ENCODE measurements at regions not wholly inside any gene's neighbourhood (a gene's known extent, or its start where the extent isn't known, plus 50 kb on each side); places are given as distances from the start of the nearest gene placed in this dataset.

GRCh38 chr11:115047631-115048030 is 369.3 kb downstream of the NXPE2 start:
- DNase-seq: no peak

DNA sequence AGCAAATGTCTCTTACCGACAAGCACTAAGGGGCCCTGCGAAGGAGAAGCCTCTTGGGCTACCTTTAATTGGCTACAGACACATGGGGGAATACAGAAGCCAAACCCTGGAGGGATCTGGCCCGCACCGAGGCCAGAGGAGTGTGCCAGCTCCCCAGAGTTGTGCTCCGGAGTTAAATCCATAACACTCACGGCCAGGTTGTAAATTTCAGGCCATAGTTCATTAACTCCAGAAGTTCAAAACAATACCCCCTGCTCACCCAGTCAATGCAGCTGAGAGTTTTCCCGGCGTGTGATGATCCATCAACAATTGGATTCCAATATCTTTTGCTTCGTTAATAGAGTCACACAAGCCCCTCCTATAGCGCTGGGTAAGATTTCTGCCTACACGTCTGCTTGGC is 371.5 kb downstream of the NXPE2 start:
- DNase-seq: no peak

DNA sequence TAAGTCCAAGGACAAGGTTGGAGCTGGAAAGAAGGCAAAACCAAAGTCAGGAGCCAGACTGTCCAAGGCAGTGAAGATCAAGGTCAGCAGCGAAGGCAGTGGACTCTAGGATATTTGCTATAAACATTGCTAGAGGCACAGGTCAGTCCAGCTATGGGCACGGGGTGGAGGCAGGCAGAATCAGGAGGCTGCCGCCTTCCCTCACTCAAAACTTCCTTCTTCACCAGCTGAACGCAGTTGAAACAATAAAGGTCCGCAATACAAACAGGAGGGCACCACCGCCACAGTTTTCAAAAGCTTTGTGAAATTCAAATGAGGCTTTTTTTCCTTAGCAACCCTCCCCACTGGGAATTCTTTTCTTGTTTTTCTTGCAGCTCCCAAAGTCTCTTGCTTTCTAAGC is 372.4 kb downstream of the NXPE2 start:
- DNase-seq: no peak

DNA sequence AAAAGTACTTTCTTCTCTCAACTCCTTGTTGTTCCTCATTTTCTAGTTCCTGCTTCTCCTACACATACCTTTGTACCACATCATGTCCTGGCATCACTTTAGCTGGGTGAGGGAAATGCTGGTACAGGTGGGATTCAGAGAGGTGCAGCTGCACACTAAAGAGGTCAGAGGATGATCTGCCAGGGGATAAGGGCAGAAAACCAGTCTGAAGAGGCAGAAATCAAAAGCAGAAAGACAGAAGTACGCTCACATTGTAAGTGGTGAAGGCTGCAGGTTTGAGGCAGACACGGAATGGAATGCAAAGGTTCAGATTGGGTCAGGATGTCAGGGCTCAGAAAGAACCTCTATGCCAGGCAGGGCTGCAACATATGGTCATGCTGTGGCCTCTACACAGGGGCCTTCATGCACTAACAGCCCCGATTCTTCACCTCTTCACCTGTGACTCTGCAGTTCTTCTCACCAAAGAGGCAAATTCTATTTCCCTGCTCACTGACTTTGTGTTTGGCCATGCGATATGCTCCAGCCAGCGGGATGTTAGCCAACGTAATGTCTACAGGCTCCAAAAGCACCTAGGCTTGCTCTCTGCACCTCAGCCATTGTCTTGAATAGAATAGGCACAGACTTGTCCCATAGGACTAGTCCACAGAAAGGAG is 373.7 kb downstream of the NXPE2 start:
- no peak for DNase-seq

- DNase-seq: no peak
Observed at GRCh38 chr11:115052601-115053000, 374.3 kb downstream of the NXPE2 start.

DNA sequence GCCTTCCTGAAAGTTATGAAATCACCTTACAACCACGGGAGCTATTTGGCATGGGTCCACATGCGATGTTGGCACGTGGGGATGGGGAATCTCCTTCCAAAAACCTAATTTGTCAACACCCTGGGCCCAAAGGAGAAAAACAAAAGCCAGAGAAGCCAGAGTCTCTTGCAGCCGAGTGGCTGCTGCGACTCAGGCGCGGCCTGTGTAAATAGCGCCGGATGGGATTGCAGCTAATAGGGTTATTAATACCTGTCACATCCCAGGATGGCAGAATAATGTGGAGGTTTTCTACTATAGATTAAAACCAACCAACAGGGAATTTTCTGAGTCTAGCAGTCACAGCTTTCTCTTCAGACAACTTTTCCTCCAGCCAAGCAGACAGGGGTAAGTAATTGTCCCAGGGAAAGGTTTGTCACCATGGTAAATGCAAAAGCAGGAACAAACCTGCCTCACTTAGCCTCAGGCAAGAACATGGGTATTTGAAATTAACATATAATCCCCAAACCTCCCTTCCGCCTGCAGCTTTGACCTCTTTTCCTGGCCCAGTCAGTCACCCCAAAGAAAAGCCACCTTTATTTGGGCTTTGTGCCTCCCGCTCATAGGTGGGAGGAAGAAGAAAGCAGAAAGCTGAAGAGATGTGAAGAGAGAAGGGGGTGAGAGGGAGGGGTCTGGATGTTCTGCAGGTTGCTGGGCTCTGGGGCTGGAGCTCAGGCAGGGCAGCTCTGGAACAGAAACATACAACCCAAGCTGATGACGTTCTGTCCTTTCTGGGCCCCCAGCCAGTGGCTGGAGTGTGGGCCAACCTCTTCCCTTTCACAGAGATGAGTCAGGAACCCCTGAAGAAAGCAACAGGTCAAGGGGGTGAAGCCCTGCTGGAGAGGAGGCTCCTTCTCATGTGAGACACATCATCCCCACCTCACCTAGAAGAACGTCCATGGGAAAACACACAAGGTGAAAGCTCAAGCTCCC is 376.5 kb downstream of the NXPE2 start:
- DNase-seq: no peak

DNA sequence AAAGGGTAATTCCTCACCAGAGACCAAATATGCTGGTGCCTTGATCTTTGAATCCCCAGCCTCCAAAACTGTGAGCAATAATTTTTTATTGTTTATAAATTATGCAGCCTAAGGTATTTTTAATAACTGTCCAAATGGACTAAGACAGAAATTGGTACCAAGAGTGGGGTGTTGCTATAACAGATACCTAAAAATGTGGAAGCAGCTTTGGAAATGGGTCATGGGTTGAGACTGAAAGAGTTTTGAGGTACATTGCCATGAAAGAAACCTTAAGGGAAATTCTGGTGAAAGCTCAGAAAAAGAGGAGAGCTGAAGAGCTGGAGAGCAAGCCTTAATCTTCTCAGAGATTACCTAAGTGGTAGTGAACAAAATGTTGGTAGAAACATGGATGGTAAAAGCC is 378.2 kb downstream of the NXPE2 start:
- no peak for DNase-seq

DNA sequence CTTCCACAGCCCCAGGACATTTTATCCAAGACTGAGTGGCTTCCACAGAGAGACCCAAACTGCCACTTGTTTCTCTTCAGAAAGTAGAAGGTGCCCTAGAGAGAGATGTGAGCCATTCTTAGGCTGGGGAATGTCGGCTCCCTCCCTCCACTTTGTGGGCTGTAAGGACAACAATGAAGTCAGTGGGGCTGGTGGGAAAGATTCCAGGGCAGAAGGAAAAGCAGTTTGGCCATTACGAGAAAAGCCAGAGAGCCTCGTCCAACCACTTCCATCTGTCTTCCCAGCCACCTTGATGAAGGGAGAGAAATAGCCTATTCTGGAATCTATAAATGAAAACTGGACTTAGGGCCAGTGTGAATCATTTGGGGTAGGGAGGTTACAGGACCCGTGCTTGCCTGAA is 382.5 kb downstream of the NXPE2 start:
- DNase-seq: no peak

- DNase-seq: no peak
Observed at GRCh38 chr11:115065314-115065713, 387.0 kb downstream of the NXPE2 start.

DNA sequence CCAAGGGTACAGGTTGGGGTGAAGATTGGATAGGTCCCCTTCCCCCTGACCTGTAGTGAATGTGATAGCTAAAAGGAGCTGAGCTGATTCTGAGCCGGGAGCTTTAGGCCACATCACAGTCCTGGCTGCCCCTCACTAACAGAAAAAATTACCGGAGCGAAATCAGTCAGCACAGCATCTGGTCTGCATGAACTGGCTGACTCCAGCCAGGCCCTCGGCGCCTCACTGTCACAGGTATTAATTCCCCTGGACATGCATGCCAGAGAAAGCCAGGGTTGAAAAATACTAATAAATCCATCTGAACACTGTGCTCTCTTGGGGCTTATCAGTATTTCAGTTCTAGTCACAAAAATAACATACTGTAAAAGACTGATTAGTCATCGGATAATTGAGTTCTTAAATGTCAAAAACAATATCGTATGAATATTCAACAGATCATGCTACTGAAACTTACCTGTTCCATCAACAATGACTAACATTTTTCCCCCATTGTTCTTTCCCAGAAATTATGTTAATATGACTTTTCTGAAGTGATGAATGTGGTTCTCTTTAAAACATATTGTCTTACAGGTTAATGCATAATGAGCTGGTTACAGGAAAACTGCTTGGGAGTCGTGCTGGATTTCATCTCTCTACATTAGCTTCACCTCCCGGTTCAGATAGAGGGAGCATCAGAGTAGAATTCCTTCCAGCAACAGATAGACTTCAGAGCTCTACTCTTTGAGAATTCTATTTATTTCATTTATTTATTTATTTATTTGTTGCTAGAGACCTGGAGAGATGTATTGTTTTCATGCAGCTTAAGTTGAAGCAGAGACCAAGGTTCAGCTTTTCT is 387.7 kb downstream of the NXPE2 start:
- DNase-seq: no peak

- no peak for DNase-seq
Observed at GRCh38 chr11:115067471-115067870, 389.1 kb downstream of the NXPE2 start.

DNA sequence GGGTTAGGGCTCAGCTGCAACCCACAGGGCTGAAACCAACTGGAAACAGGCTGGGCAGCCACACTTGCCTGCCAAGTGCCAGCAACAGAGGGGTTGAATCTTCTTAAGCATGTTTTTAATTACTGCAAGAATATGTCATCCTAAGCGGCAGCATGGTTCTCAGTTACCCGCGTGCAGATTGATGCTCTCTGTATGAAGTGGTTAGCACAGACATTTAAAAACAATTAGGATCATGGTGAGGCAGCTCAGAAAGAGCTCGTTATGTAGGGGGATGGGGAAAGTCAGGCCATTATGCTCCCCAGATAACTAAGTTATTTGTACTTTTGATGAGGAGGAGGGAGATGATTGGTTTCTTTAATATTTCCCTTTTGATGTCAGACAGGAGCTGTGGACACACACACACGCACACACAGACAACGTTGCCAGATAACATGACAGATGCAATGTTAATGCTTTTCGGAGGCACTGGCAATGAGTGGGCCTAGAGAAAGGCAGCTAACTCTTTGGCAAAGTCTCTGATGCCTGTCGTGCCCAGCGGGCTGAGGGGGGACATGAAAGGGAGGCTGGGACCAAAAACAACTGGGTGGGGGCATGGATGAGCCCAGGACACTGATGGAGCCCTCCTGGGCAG is 389.7 kb downstream of the NXPE2 start:
- no peak for DNase-seq

GRCh38 chr11:115069599-115069998 is 391.3 kb downstream of the NXPE2 start:
- no peak for DNase-seq

- no peak for DNase-seq
Observed at GRCh38 chr11:115075356-115075755, 397.0 kb downstream of the NXPE2 start.

DNA sequence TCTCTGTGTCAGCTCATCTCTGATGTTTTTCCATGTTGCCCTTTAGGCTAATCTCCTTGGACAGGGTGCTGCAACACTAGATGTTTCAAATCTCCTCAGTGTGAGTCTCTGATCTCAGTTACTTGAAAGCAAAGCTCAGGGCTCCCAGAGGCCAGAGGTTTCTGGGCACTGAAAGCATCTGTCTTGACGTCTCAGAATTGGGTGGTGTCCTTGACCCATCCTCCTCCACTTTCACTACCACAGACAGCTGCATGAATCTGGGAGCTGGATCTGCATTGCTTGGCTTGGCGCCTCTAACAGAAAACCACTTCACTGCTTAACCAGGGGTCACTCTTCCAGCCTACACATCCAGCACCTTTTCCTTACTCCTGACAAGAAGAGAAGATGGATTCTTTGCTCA is 399.4 kb downstream of the NXPE2 start:
- DNase-seq: no peak

DNA sequence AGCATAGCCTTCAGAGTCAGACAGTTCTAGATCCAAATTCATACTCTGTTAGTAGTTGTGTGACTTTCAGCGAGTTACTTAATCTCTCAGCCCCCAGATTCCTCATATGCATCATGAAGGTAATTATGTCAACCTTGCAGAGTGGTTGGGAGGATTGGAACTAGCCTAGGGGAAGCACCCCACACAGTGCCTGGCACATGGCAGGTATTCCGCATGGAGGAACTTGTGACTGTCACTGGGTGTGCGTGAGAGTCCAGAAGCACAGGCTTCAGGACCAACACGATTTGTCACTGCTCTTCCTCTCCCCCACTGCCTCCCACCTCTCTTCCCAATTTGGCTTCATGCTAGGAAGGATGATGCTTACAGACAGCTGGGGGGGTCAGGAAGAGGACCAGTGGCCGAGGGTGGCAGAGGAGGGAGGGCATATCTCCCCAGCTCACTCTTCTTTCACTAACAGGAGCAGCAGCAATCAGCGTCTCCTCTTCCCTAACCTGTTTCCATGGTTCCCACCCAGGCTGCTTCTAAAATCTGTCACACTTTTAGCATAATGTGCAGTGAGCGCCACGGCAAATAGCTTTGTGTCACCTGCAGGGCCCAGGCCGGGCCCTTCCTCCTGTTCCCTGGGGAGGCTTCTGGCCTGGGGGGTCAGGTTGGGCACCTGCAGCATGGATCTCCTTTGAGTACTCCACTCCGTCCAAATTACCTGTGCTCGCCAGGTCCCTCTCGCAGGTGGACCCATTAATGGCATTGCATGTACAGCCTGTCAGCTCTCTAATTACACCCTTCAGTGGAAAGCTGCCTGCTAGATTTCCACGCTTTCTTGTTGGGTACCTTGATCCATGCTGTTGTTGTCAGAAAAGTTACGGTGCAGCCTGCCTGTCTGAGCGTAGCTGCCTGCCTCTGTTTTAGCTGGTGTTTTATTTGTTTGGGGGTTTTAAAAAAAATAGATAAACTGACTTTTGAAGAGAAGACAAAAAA is 400.4 kb downstream of the NXPE2 start:
- DNase-seq: no peak

GRCh38 chr11:115080923-115081680 is 402.8 kb downstream of the NXPE2 start:
- no peak for DNase-seq

GRCh38 chr11:115081972-115082371 is 403.6 kb downstream of the NXPE2 start:
- DNase-seq: no peak

GRCh38 chr11:115083144-115083806 is 404.9 kb downstream of the NXPE2 start:
- no peak for DNase-seq

- DNase-seq: no peak
Observed at GRCh38 chr11:115084231-115084630, 405.9 kb downstream of the NXPE2 start.

All from stimulated activated CD4-positive, alpha-beta T cell treated with anti-CD3 and anti-CD28 coated beads, Interleukin-12 subunit alpha, Interleukin-12 subunit beta, amount 100 ng/mL, for 4 hours (primary cell).